Testis (tissue), 2 donors: ENCODE measurements at regions not wholly inside any gene's neighbourhood (a gene's known extent, or its start where the extent isn't known, plus 50 kb on each side); places are given as distances from the start of the nearest gene placed in this dataset.

ENCODE experiments used
- POLR2A ChIP-seq: fragments of 450-650 bp; IDR thresholded peaks from one replicate; pipeline ENCODE4 v1.6.1; 2017; ENCODE audit warnings: antibody characterized with exemption, mild to moderate bottlenecking, moderate library complexity
- TF ChIP-seq, protein P1 (sequence below), 3 experiments: fragments of 450-650 bp in 2 of 3; fragments of 200-600 bp in 1 of 3; sonication (generic) in 1 of 3; IDR thresholded peaks; one replicate each; pipeline ENCODE4 v1.5.1; 2016 to 2019; ENCODE audit warnings: antibody characterized with exemption in 3 of 3, mild to moderate bottlenecking in 2 of 3, moderate library complexity in 1 of 3

DNA sequence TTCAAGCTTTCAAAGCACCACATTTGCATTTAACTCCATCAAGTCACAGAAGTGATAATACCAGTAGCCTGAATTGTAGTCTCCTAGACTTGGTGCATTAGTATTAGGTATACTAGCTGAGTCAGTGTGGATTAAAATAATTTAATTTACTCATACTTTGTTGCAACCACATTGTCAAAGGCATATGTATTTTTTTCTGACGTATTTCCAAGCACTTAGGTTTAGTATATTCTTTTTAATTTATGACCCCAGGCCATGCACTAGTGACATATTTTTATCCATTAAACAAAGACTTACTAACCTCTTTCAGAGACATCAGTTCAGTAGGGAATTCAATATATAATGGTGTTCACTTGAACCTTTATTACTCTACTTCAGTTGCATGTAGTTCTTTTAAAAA is 1894.5 kb downstream of the NCAM2 start:
- TF ChIP-seq, protein P1, sequence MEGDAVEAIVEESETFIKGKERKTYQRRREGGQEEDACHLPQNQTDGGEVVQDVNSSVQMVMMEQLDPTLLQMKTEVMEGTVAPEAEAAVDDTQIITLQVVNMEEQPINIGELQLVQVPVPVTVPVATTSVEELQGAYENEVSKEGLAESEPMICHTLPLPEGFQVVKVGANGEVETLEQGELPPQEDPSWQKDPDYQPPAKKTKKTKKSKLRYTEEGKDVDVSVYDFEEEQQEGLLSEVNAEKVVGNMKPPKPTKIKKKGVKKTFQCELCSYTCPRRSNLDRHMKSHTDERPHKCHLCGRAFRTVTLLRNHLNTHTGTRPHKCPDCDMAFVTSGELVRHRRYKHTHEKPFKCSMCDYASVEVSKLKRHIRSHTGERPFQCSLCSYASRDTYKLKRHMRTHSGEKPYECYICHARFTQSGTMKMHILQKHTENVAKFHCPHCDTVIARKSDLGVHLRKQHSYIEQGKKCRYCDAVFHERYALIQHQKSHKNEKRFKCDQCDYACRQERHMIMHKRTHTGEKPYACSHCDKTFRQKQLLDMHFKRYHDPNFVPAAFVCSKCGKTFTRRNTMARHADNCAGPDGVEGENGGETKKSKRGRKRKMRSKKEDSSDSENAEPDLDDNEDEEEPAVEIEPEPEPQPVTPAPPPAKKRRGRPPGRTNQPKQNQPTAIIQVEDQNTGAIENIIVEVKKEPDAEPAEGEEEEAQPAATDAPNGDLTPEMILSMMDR (IDR thresholded peaks at IDR 0.05) = no peak
- no peak for TF ChIP-seq POLR2A
